Endothelial cell of umbilical vein (primary cell): ENCODE measurements at regions not wholly inside any gene's neighbourhood (a gene's known extent, or its start where the extent isn't known, plus 50 kb on each side); places are given as distances from the start of the nearest gene placed in this dataset.

Experiments
- BruUV-seq: library from RNA; stranded (reverse); fragments of 400-500 nt; replicated peaks from 2 replicates; lab custom pipeline; 2021; lab: Mats Ljungman, UMichigan
- CTCF ChIA-PET: fragments of 300-600, 350-600 bp; sonication (Branson Sonifier 250); formaldehyde crosslinking; loops from one replicate; lab custom pipeline; 2021; ENCODE audit warnings: antibody characterized with exemption, inconsistent platforms; lab: Charles Lee
- POLR2A ChIA-PET: fragments of 300-600, 350-600 bp; sonication (Branson Sonifier 250); formaldehyde crosslinking; loops from one replicate; lab custom pipeline; 2021; ENCODE audit warnings: antibody characterized with exemption, inconsistent platforms; lab: Charles Lee
- DNase-seq: peaks from one replicate; pipeline ENCODE4 v3.0.0-alpha.2; 2011; ENCODE audit warnings: low read depth, low spot score
- FAIRE-seq: peaks from 2 replicates; lab custom pipeline; 2011; peaks lifted over from hg19 to GRCh38; lab: Jason Lieb, UNC
- H2AFZ ChIP-seq: 2 replicates; pipeline ENCODE4 v1.6.0; 2012; ENCODE audit warnings: low read depth, low read length, control low read depth, inconsistent platforms
- H3K27ac ChIP-seq: 2 replicates; pipeline ENCODE4 v1.5.1; 2011; ENCODE audit warnings: low read depth, mild to moderate bottlenecking, control low read depth, low read length, moderate library complexity; ENCODE audit not compliant: insufficient read depth
- H3K27me3 ChIP-seq, 2 experiments: 2 replicates each; pipeline versions ENCODE4 v1.6.0 to v1.6.1; 2011; ENCODE audit warnings: low read length in 2 of 2, mixed read lengths in 1 of 2; ENCODE audit not compliant: control insufficient read depth in 2 of 2, insufficient read depth in 2 of 2
- H3K36me3 ChIP-seq, 2 experiments: 2 replicates in 1 of 2; 3 replicates in 1 of 2; pipeline ENCODE4 v1.5.1; 2011; ENCODE audit warnings: low read length in 2 of 2, mild to moderate bottlenecking in 1 of 2, moderate library complexity in 1 of 2; ENCODE audit not compliant: control insufficient read depth in 2 of 2, insufficient read depth in 2 of 2; ENCODE audit errors: extremely low read depth in 1 of 2
- H3K4me1 ChIP-seq: 3 replicates; pipeline ENCODE4 v1.5.1; 2011; ENCODE audit warnings: mild to moderate bottlenecking, low read length; ENCODE audit not compliant: control insufficient read depth, insufficient read depth; ENCODE audit errors: extremely low read depth
- H3K4me2 ChIP-seq: 2 replicates; pipeline ENCODE4 v1.6.1; 2011; ENCODE audit warnings: low read length, control low read depth, mixed read lengths; ENCODE audit not compliant: insufficient read depth
- H3K4me3 ChIP-seq, 3 experiments: fragments of 200-600 bp in 1 of 3; sonication (generic), shearing (Covaris generic) in 1 of 3; replicated peaks in 1 of 3; 2 replicates each; pipeline ENCODE4 v1.5.1; 2011 to 2016; ENCODE audit warnings: control low read depth in 3 of 3, low read length in 3 of 3, mild to moderate bottlenecking in 2 of 3, inconsistent platforms in 1 of 3, low read depth in 1 of 3, moderate library complexity in 1 of 3; ENCODE audit not compliant: insufficient read depth in 1 of 3
- H3K79me2 ChIP-seq: 2 replicates; pipeline ENCODE4 v1.6.0; 2012; ENCODE audit warnings: low read length, inconsistent platforms; ENCODE audit not compliant: control insufficient read depth, insufficient read depth
- H3K9ac ChIP-seq: replicated peaks from 2 replicates; pipeline ENCODE3; 2011; ENCODE audit warnings: low read length, control low read depth; ENCODE audit not compliant: insufficient read depth; ENCODE audit errors: extremely low read depth
- H3K9me1 ChIP-seq: replicated peaks from 3 replicates; pipeline ENCODE4 v1.6.0; 2011; ENCODE audit warnings: mild to moderate bottlenecking, low read length; ENCODE audit not compliant: control insufficient read depth, insufficient read depth; ENCODE audit errors: extremely low read depth
- H3K9me3 ChIP-seq: replicated peaks from 2 replicates; pipeline ENCODE4 v1.5.1; 2012; ENCODE audit warnings: low read length, inconsistent platforms; ENCODE audit not compliant: control insufficient read depth, insufficient read depth
- H4K20me1 ChIP-seq: replicated peaks from 2 replicates; pipeline ENCODE3; 2011; ENCODE audit warnings: mild to moderate bottlenecking, low read length; ENCODE audit not compliant: control insufficient read depth, insufficient read depth; ENCODE audit errors: extremely low read depth
- CTCF ChIP-seq, 2 donors: IDR thresholded peaks; 1 replicate in 1 of 2; 2 replicates in 1 of 2; pipeline ENCODE4 v1.5.1; 2011; ENCODE audit warnings: low read length in 2 of 2, mild to moderate bottlenecking in 2 of 2, moderate library complexity in 2 of 2, control low read depth in 1 of 2, inconsistent platforms in 1 of 2, low read depth in 1 of 2; ENCODE audit not compliant: insufficient read depth in 1 of 2; ENCODE audit errors: extremely low read depth in 1 of 2
- EZH2 ChIP-seq: IDR thresholded peaks from 2 replicates; pipeline ENCODE4 v1.6.1; 2012; ENCODE audit warnings: borderline replicate concordance, low read depth, mild to moderate bottlenecking, moderate library complexity, low read length, inconsistent platforms; ENCODE audit not compliant: severe bottlenecking
- FOS ChIP-seq: IDR thresholded peaks from 2 replicates; pipeline ENCODE4 v1.6.1; 2011; ENCODE audit warnings: mild to moderate bottlenecking, low read length, moderate library complexity, borderline replicate concordance; ENCODE audit not compliant: insufficient read depth
- GATA2 ChIP-seq: IDR thresholded peaks from 2 replicates; pipeline ENCODE4 v1.7.0; 2011; ENCODE audit warnings: low read depth, mild to moderate bottlenecking, moderate library complexity, mixed read lengths, low read length; ENCODE audit not compliant: insufficient read length, insufficient read depth
- JUN ChIP-seq: IDR thresholded peaks from 2 replicates; pipeline ENCODE4 v1.6.1; 2011; ENCODE audit warnings: borderline replicate concordance, low read depth; ENCODE audit not compliant: insufficient read length, insufficient read depth
- MYC ChIP-seq: IDR thresholded peaks from one replicate; pipeline ENCODE4 v1.6.1; 2011; ENCODE audit warnings: mild to moderate bottlenecking, low read depth, low read length
- POLR2A ChIP-seq: IDR thresholded peaks from 2 replicates; pipeline ENCODE4 v1.6.1; 2012; ENCODE audit warnings: low read depth, mild to moderate bottlenecking, control low read depth, low read length
- POLR2AphosphoS5 ChIP-seq: IDR thresholded peaks from 2 replicates; pipeline ENCODE4 v1.6.1; 2012; ENCODE audit warnings: low read depth, mild to moderate bottlenecking, control low read depth, low read length, moderate library complexity; ENCODE audit not compliant: insufficient read depth
- dilution Hi-C: fragments of 300-500 bp; cut with MboI; formaldehyde crosslinking; loops from one replicate; pipeline ENCODE4 v1.15.0; 2019; ENCODE audit warnings: low sequenced_read_pairs; ENCODE audit not compliant: extremely low pct_ligation_motif_present
- intact Hi-C: fragments of 100-400 bp; cut with micrococcal nuclease; formaldehyde crosslinking; loops from one replicate; pipeline ENCODE4 v1.10.0; 2022
- TF ChIP-seq, protein P1 (sequence below): IDR thresholded peaks from 2 replicates; pipeline ENCODE4 v1.6.1; 2011; ENCODE audit not compliant: insufficient read depth, insufficient read length

GRCh38 chr2:147759536-147759935 is 85.3 kb upstream of the ACVR2A start:
- TF ChIP-seq, protein P1, sequence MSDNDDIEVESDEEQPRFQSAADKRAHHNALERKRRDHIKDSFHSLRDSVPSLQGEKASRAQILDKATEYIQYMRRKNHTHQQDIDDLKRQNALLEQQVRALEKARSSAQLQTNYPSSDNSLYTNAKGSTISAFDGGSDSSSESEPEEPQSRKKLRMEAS: no peak
- TF ChIP-seq JUN (no peak), POLR2AphosphoS5 (no peak), POLR2A (no peak), EZH2 (no peak), MYC (no peak), GATA2 (no peak), CTCF (IDR thresholded peaks at IDR 0.05; ENCODE audit: extremely low read depth in 1 of 2, insufficient read depth in 1 of 2, low read depth in 1 of 2, low read length in 2 of 2) (no peak), FOS (no peak)
- H3K27ac ChIP-seq: no peak overlapping the region
- no peaks in the 10 kb centered on the region for H3K4me1 ChIP-seq
- intact Hi-C loops: no loop called here
- POLR2A ChIA-PET: no interaction called here
- FAIRE-seq: no peak
- H3K9ac ChIP-seq: no peak overlapping the region
- H3K79me2 ChIP-seq: no peaks in the 10 kb centered on the region
- H3K36me3 ChIP-seq: no peaks in the 10 kb centered on the region
- H3K4me3 ChIP-seq: no peak overlapping the region
- dilution Hi-C loops: no loop called here
- no peaks in the 10 kb centered on the region for H3K9me3 ChIP-seq
- no peak for DNase-seq
- no peaks in the 10 kb centered on the region for H3K27me3 ChIP-seq
- H2AFZ ChIP-seq: no peak overlapping the region
- H3K4me2 ChIP-seq: no peak overlapping the region
- no TSS peak for BruUV-seq
- H3K9me1 ChIP-seq: no peaks in the 10 kb centered on the region
- CTCF ChIA-PET: no interaction called here
- H4K20me1 ChIP-seq: no peaks in the 10 kb centered on the region
